ENCODE measurements at regions not wholly inside any gene's neighbourhood (a gene's known extent, or its start where the extent isn't known, plus 50 kb on each side); places are given as distances from the start of the nearest gene placed in this dataset.

DNA sequence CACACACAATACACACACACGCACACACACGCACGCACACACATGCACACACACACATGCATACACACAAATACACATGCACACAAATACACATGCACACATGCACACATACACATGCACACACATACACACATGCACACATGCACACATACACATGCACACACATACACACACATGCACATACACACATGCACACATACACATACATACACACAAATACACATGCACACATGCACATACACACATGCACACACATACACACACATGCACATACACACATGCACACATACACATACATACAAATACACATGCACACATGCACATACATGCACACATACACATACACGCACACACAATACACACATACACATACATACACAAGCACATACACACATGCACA, 175.4 kb upstream of the RREB1 start:
- no peak overlapping the region for H3K27ac ChIP-seq
- H3K27me3 ChIP-seq (replicated peaks in 1 of 7) = no peaks in the 10 kb centered on the region
- no peaks in the 10 kb centered on the region for H3K9me3 ChIP-seq
- no peak overlapping the region for H3K4me3 ChIP-seq
- intact Hi-C loops (cut with DNase I; ENCODE audit: low total_unique reads) = no loop called here
- DNase-seq = no peak
- peaks cover 0 to 42% (median 17%) of the 10 kb centered on the region in 6 donors for H3K4me1 ChIP-seq
- H3K36me3 ChIP-seq = no peaks in the 10 kb centered on the region
- 13 to 98% (median 63%) methylated on average over 4 of the region's 4 CpGs for WGBS, 5 donors
- TF ChIP-seq CTCF (IDR thresholded peaks at IDR 0.05 in 8 of 11, conservative IDR thresholded peaks at IDR 0.05 in 3 of 11) (no peak), POLR2A (IDR thresholded peaks at IDR 0.05) (no peak), POLR2AphosphoS5 (IDR thresholded peaks at IDR 0.05) (no peak)

DNA sequence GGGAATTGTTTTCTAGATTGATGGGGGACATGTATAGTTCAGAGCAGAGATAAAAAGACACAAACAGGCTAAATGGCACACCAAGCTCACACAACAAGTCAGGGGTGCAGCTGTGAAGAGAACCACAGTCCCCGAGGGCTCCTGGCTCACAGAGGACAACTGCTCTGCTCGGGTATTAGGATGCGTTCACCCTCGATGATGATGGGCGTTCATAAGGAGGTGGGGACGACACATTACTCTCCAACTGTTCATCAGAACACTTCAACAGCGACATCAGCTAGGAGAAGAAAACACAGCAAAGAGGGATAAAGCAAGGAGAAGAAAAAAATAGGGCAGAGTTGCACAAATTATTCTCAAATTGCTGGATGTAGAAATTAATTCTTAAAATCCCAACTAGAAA, 174.8 kb upstream of the RREB1 start:
- Histone ChIP-seq H3K27me3 (replicated peaks in 1 of 7) (no peaks in the 10 kb centered on the region), H3K4me1 (peaks cover 0 to 36% (median 15%) of the 10 kb centered on the region in 6 donors), H3K9me3 (no peaks in the 10 kb centered on the region), H3K4me3 (no peak overlapping the region), H3K27ac (no peak overlapping the region), H3K36me3 (no peaks in the 10 kb centered on the region)
- TF ChIP-seq CTCF (IDR thresholded peaks at IDR 0.05 in 8 of 11, conservative IDR thresholded peaks at IDR 0.05 in 3 of 11) (no peak), POLR2AphosphoS5 (IDR thresholded peaks at IDR 0.05) (no peak), POLR2A (IDR thresholded peaks at IDR 0.05) (no peak)
- intact Hi-C loops (cut with DNase I; ENCODE audit: low total_unique reads) = no loop called here
- no peak for DNase-seq
- 50 to 79% (median 61%) methylated on average over 7 of the region's 7 CpGs for WGBS, 5 donors

DNA sequence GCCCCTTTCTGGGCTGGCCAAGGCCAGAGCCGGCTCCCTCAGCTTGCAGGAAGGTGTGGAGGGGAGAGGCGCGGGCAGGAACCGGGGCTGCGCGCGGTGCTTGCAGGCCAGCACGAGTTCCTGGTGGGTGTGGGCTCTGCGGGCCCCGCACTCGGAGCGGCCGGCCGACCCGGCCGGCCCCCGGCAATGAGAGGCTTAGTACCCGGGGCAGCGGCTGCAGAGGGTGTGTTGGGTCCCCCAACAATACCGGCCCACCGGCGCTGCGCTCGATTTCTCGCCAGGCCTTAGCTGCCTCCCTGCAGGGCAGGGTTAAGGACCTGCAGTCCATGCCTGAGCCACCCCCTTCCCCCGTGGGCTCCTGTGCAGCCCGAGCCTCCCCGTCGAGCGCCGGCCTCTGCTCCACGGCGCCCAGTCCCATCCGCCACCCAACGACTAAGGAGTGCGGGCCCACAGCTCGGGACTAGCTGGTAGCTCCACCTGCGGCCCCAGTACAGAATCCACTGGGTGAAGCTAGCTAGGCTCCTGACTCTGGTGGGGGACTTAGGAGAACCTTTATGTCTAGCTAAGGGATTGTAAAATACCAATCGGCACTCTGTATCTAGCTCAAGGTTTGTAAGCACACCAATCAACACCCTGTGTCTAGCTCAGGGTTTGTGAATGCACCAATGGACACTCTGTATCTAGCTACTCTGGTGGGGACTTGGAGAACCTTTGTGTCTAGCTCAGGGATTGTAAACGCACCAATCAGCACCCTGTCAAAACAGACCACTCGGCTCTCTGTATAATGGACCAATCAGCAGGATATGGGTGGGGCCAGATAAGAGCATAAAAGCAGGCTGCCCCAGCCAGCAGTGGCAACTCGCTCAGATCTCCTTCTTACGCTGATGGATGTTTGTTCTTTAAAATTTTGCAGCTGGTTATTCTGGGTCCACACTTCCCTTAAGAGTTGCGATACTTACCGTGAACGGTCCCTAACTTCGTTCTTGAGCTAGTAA, 167.4 kb upstream of the RREB1 start:
- H3K27me3 ChIP-seq (replicated peaks in 1 of 7) = no peaks in the 10 kb centered on the region
- WGBS, 5 donors = 89 to 91% (median 90%) methylated on average over 23 to 47 of the region's 47 CpGs
- no peak for TF ChIP-seq POLR2AphosphoS5 (IDR thresholded peaks at IDR 0.05)
- TF ChIP-seq POLR2A (IDR thresholded peaks at IDR 0.05) = no peak
- no peak for TF ChIP-seq CTCF (IDR thresholded peaks at IDR 0.05 in 8 of 11, conservative IDR thresholded peaks at IDR 0.05 in 3 of 11)
- peaks cover 0 to 15% (median 8%) of the 10 kb centered on the region in 6 donors for H3K4me1 ChIP-seq
- H3K9me3 ChIP-seq = no peaks in the 10 kb centered on the region
- intact Hi-C loops (cut with DNase I; ENCODE audit: low total_unique reads) = no loop called here
- no peak for DNase-seq
- H3K4me3 ChIP-seq = no peak overlapping the region
- no peaks in the 10 kb centered on the region for H3K36me3 ChIP-seq
- no peak overlapping the region for H3K27ac ChIP-seq

DNA sequence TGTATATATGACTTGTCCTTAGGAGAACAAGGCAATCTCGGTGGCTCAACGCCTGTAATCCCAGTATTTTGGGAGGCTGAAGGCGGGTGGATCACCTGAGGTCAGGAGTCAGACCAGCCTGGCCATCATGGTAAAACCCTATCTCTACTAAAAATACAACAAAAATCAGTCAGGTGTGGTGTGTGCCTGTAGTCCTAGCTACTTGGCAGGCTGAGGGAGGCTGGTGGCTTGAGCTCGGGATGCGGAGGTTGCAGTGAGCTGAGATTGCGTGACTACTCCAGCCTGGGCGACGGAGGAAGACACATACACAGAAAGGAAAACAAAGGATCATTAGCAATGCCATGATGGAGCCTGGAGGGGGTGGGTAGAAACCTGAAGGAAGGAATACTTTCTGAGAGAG, 166.6 kb upstream of the RREB1 start:
- Histone ChIP-seq H3K27me3 (replicated peaks in 1 of 7) (no peaks in the 10 kb centered on the region), H3K36me3 (no peaks in the 10 kb centered on the region), H3K4me3 (no peak overlapping the region), H3K27ac (no peak overlapping the region), H3K4me1 (peaks cover 0 to 15% (median 8%) of the 10 kb centered on the region in 6 donors), H3K9me3 (no peaks in the 10 kb centered on the region)
- 92 to 99% (median 96%) methylated on average over 8 of the region's 8 CpGs for WGBS, 5 donors
- DNase-seq = no peak
- intact Hi-C loops (cut with DNase I; ENCODE audit: low total_unique reads) = no loop called here
- no peak for TF ChIP-seq POLR2AphosphoS5 (IDR thresholded peaks at IDR 0.05)
- TF ChIP-seq POLR2A (IDR thresholded peaks at IDR 0.05) = no peak
- TF ChIP-seq CTCF (IDR thresholded peaks at IDR 0.05 in 8 of 11, conservative IDR thresholded peaks at IDR 0.05 in 3 of 11) = no peak
